ENCODE measurements at regions not wholly inside any gene's neighbourhood (a gene's known extent, or its start where the extent isn't known, plus 50 kb on each side); places are given as distances from the start of the nearest gene placed in this dataset.

- no peak for TF ChIP-seq ZNF784 (CRISPR knock-in tag; IDR thresholded peaks at IDR 0.05; ENCODE audit: borderline replicate concordance)
- TF ChIP-seq PRDM10 (CRISPR knock-in tag; IDR thresholded peaks at IDR 0.05; ENCODE audit: low read depth) = no peak
Observed at GRCh38 chr6:48525849-48526248, 414.9 kb upstream of the PTCHD4 start (continued).

GRCh38 chr6:48520951-48521350 lies 410.0 kb upstream of the PTCHD4 start:
- Histone ChIP-seq H3K9me3 (ENCODE audit: low read length) (no peaks in the 10 kb centered on the region), H3K9ac (ENCODE audit: insufficient read depth, low read depth, low read length) (no peak overlapping the region), H3K4me2 (ENCODE audit: low read depth, low read length) (no peak overlapping the region), H4K20me1 (ENCODE audit: insufficient read depth, low read length) (no peaks in the 10 kb centered on the region), H3K27ac (ENCODE audit: extremely low read length, insufficient read depth, low read length) (no peak overlapping the region), H3K4me1 (ENCODE audit: insufficient read depth, low read length) (no peaks in the 10 kb centered on the region), H3K4me3 (replicated peaks in 1 of 3; ENCODE audit: insufficient read depth in 1 of 3, low read depth in 2 of 3, low read length in 3 of 3) (no peak overlapping the region), H3K27me3 (ENCODE audit: control insufficient read depth in 1 of 2, insufficient read depth in 2 of 2, low read length in 2 of 2) (no peaks in the 10 kb centered on the region; a peak in 1 of 5 replicates), H3K36me3 (replicated peaks in 1 of 2; ENCODE audit: control insufficient read depth in 1 of 2, insufficient read depth in 2 of 2, low read length in 2 of 2) (no peaks in the 10 kb centered on the region), H2AFZ (ENCODE audit: low read length) (no peak overlapping the region), H3K79me2 (ENCODE audit: insufficient read depth, low read length) (no peaks in the 10 kb centered on the region)
- no peak for TF ChIP-seq CEBPG (CRISPR knock-in tag; IDR thresholded peaks at IDR 0.05)
- no peak for TF ChIP-seq ZFP62 (CRISPR knock-in tag; IDR thresholded peaks at IDR 0.05)
- no peak for TF ChIP-seq ATM (IDR thresholded peaks at IDR 0.05; ENCODE audit: borderline replicate concordance)
- TF ChIP-seq CREBL2 (CRISPR knock-in tag; IDR thresholded peaks at IDR 0.05; ENCODE audit: borderline replicate concordance) = no peak
- TF ChIP-seq ZNF17 (CRISPR knock-in tag; IDR thresholded peaks at IDR 0.05) = no peak
- no peak for TF ChIP-seq HNRNPK (IDR thresholded peaks at IDR 0.05; ENCODE audit: low read depth, low read length, poor library complexity, severe bottlenecking)
- no peak for TF ChIP-seq HMGXB3 (CRISPR knock-in tag; IDR thresholded peaks at IDR 0.05; ENCODE audit: borderline replicate concordance)
- no peak for TF ChIP-seq ZNF713 (CRISPR knock-in tag; IDR thresholded peaks at IDR 0.05)
- no peak for TF ChIP-seq ZBTB20 (CRISPR knock-in tag; IDR thresholded peaks at IDR 0.05; ENCODE audit: borderline replicate concordance, low read depth)
- TF ChIP-seq YEATS4 (CRISPR knock-in tag; IDR thresholded peaks at IDR 0.05; ENCODE audit: borderline replicate concordance) = no peak
- no peak for TF ChIP-seq ZSCAN20 (CRISPR knock-in tag; IDR thresholded peaks at IDR 0.05; ENCODE audit: borderline replicate concordance)
- intact Hi-C loops (cut with micrococcal nuclease; ENCODE audit: unreplicated experiment) (no loop called here), in situ Hi-C loops (cut with HindIII; ENCODE audit: extremely low pct_ligation_motif_present, low pct_unique_long_range_greater_than_20kb) (no loop called here)
- BruUV-seq (replicated peaks) = no TSS peak
- DNase-seq (ENCODE audit: low spot score) = no peak
- CTCF ChIA-PET (ENCODE audit: low intra/inter-chr PET ratio, low total read pairs) = no interaction called here
- POLR2A ChIA-PET = no interaction called here
- FAIRE-seq = no peak
- no peak for ATAC-seq
- WGBS (ENCODE audit: low lambda C conversion rate) = 0% methylated on average over 2 of the region's 2 CpGs
